ENCODE measurements at regions not wholly inside any gene's neighbourhood (a gene's known extent, or its start where the extent isn't known, plus 50 kb on each side); places are given as distances from the start of the nearest gene placed in this dataset.

GRCh38 chr2:176508984-176509740 is 239.9 kb downstream of the MTX2 start (continued):
- TF ChIP-seq, protein P1, sequence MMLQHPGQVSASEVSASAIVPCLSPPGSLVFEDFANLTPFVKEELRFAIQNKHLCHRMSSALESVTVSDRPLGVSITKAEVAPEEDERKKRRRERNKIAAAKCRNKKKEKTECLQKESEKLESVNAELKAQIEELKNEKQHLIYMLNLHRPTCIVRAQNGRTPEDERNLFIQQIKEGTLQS (IDR thresholded peaks at IDR 0.05) = no peak
- TF ChIP-seq SP1 (IDR thresholded peaks at IDR 0.05) (no peak), FOXA1 (IDR thresholded peaks at IDR 0.05) (no peak), NR2F2 (IDR thresholded peaks at IDR 0.05) (no peak), YY1 (IDR thresholded peaks at IDR 0.05) (no peak), FOXA2 (IDR thresholded peaks at IDR 0.05) (no peak), REST (IDR thresholded peaks at IDR 0.05) (no peak)

DNA sequence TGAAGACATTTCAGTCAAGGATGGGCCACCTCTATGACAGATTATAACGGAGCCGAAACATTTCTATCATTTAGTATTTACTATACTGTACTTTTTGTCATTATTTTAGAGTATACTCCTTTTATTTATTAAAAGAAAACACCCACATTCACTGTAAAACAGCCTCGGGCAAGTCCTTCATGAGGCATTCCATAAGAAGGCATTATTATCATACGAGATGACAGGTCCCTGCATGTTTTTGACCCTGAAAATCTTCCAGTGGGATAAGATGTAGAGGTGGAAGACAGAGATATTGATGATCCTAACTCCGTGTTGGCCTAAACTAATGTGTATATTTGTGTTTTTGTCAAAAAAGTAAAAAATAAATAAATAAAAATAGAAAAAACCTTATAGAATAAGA is 245.0 kb downstream of the MTX2 start:
- 90% methylated on average over 5 of the region's 5 CpGs for WGBS
- TF ChIP-seq YY1 (IDR thresholded peaks at IDR 0.05) = no peak
- no peak overlapping the region for H3K27ac ChIP-seq (ENCODE audit: low read depth in 1 of 2, low read length in 2 of 2)
- no peaks in the 10 kb centered on the region for H3K9me3 ChIP-seq (ENCODE audit: control insufficient read depth in 4 of 4, low read length in 3 of 4)
- H3K4me3 ChIP-seq (ENCODE audit: low read depth in 1 of 3, low read length in 3 of 3) = no peak overlapping the region
- DNase-seq (ENCODE audit: low spot score) = no peak
- no peaks in the 10 kb centered on the region for H3K27me3 ChIP-seq (ENCODE audit: control insufficient read depth in 4 of 4, insufficient read depth in 4 of 4, low read length in 3 of 4)
- H3K4me1 ChIP-seq (ENCODE audit: control insufficient read depth in 4 of 4, insufficient read depth in 4 of 4, low read length in 3 of 4) = no peaks in the 10 kb centered on the region
- H3K36me3 ChIP-seq (ENCODE audit: control insufficient read depth in 4 of 4, insufficient read depth in 3 of 4, low read depth in 1 of 4, low read length in 3 of 4) = no peaks in the 10 kb centered on the region
- no peak overlapping the region for H3K9ac ChIP-seq (ENCODE audit: low read depth in 1 of 2, low read length in 2 of 2)

DNA sequence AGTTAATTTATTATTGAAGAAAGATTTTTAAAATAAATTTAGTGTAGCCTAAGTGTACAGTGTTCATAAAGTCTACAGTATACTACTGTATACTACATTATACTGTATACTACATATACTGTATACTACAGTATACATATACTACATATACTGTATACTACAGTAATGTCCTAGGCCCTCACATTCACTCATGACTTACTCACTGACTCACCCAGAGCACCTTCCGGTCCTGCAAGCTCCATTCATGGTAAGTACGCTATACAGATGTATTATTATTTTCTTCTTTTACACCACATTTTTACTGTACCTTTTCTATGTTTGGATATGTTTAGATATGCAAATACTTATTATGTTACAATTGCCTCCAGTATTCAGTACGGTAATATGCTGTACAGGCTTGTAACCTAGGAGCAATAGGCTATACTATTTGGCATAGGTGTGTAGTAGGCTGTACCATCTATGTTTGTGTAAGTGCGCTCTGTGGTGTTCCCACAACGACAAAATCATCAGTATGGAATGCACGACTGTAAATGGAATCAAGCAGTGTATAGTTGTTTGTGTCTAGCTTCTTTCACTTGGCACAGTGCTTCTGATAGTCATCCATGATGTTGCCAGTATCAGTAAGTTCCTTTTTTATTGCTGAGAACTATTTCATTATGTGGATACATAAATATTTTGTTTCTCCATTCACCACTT is 245.7 kb downstream of the MTX2 start:
- 92% methylated on average over 6 of the region's 6 CpGs for WGBS
- Histone ChIP-seq H3K27me3 (ENCODE audit: control insufficient read depth in 4 of 4, insufficient read depth in 4 of 4, low read length in 3 of 4) (no peaks in the 10 kb centered on the region), H3K9ac (ENCODE audit: low read depth in 1 of 2, low read length in 2 of 2) (no peak overlapping the region), H3K36me3 (ENCODE audit: control insufficient read depth in 4 of 4, insufficient read depth in 3 of 4, low read depth in 1 of 4, low read length in 3 of 4) (no peaks in the 10 kb centered on the region), H3K27ac (ENCODE audit: low read depth in 1 of 2, low read length in 2 of 2) (no peak overlapping the region), H3K4me1 (ENCODE audit: control insufficient read depth in 4 of 4, insufficient read depth in 4 of 4, low read length in 3 of 4) (no peaks in the 10 kb centered on the region), H3K4me3 (ENCODE audit: low read depth in 1 of 3, low read length in 3 of 3) (no peak overlapping the region), H3K9me3 (ENCODE audit: control insufficient read depth in 4 of 4, low read length in 3 of 4) (no peaks in the 10 kb centered on the region)
- no peak for DNase-seq (ENCODE audit: low spot score)
- TF ChIP-seq FOXA1 (IDR thresholded peaks at IDR 0.05) (no peak), ZBTB33 (IDR thresholded peaks at IDR 0.05) (no peak), YY1 (IDR thresholded peaks at IDR 0.05) (no peak), HNF4G (IDR thresholded peaks at IDR 0.05) (no peak), GABPA (IDR thresholded peaks at IDR 0.05 in 1 of 2, conservative IDR thresholded peaks at IDR 0.05 in 1 of 2) (no peak), RXRA (IDR thresholded peaks at IDR 0.05) (no peak), JUND (IDR thresholded peaks at IDR 0.05) (no peak), REST (IDR thresholded peaks at IDR 0.05) (no peak), NR2F2 (IDR thresholded peaks at IDR 0.05) (no peak), SP1 (IDR thresholded peaks at IDR 0.05) (no peak), EGR1 (IDR thresholded peaks at IDR 0.05; ENCODE audit: low read depth in 2 of 2) (no peak), RAD21 (IDR thresholded peaks at IDR 0.05) (no peak), TAF1 (conservative IDR thresholded peaks at IDR 0.05) (no peak)
- TF ChIP-seq, protein P2, sequence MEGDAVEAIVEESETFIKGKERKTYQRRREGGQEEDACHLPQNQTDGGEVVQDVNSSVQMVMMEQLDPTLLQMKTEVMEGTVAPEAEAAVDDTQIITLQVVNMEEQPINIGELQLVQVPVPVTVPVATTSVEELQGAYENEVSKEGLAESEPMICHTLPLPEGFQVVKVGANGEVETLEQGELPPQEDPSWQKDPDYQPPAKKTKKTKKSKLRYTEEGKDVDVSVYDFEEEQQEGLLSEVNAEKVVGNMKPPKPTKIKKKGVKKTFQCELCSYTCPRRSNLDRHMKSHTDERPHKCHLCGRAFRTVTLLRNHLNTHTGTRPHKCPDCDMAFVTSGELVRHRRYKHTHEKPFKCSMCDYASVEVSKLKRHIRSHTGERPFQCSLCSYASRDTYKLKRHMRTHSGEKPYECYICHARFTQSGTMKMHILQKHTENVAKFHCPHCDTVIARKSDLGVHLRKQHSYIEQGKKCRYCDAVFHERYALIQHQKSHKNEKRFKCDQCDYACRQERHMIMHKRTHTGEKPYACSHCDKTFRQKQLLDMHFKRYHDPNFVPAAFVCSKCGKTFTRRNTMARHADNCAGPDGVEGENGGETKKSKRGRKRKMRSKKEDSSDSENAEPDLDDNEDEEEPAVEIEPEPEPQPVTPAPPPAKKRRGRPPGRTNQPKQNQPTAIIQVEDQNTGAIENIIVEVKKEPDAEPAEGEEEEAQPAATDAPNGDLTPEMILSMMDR (IDR thresholded peaks at IDR 0.05; ENCODE audit: low read depth, low read length, missing input control) = no peak
- TF ChIP-seq, protein P1 (IDR thresholded peaks at IDR 0.05) = no peak
- TF ChIP-seq, protein P3, sequence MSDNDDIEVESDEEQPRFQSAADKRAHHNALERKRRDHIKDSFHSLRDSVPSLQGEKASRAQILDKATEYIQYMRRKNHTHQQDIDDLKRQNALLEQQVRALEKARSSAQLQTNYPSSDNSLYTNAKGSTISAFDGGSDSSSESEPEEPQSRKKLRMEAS (IDR thresholded peaks at IDR 0.05) = no peak
